Stimulated activated CD4-positive, alpha-beta T cell treated with anti-CD3 and anti-CD28 coated beads, Interleukin-4, amount 100 ng/mL, for 4 hours (primary cell): ENCODE measurements at regions not wholly inside any gene's neighbourhood (a gene's known extent, or its start where the extent isn't known, plus 50 kb on each side); places are given as distances from the start of the nearest gene placed in this dataset.

Experiments used
- DNase-seq, 2 experiments: peaks; one replicate each; pipeline ENCODE4 v3.0.0-alpha.2; 2020

- DNase-seq, result peak; percentile 31 to 35
These were observed 52.0 kb upstream of the RNU6-8 start for GRCh38 chr14:32254952-32255679.

- DNase-seq, result no peak
These were observed 52.7 kb upstream of the RNU6-8 start for GRCh38 chr14:32255789-32256188.

DNA sequence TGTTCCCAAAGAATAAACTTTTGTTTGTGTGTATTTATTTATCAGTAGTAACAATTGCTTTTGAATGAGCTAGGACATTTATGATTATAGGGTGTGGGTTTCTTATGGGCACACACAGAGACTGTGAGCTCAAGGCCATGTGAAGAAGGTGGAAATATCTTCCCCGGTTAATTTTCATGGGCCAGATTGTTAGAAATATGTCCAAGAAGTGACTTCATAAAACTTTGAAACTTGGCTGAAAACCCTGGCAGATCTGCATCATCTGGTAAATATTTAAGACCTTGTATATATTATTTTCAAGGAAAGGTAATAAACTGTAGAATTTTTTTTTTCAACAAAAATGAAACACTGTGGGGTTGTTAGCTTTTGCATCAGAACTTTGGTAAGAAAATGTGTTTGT, 53.5 kb upstream of the RNU6-8 start:
- no peak for DNase-seq

GRCh38 chr14:32258336-32258993, 55.4 kb upstream of the RNU6-8 start:
- no peak for DNase-seq

GRCh38 chr14:32259368-32260013, 56.4 kb upstream of the RNU6-8 start:
- no peak for DNase-seq

GRCh38 chr14:32263939-32264567, 61.0 kb upstream of the RNU6-8 start:
- DNase-seq, result no peak

- no peak for DNase-seq
These were observed 62.5 kb upstream of the RNU6-8 start for GRCh38 chr14:32265584-32265983.

DNA sequence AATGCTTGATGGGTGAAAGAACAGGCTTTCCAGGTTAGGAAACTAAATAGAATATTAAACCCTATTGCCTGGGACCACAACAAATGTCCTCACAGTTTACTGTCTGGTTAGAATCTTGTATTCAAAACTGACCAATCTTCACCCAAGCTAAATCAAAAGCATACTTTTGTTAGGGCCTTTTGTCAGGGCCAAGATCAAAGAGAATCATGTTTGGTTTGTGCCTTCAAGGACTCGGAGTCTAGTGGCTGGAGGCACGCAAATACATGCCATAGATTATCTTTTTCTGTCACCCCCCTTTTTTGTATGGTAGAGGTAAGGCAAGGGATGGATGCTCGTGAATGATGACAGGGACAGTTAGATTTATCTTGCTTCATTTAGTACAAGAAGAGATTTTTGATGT, 51.1 kb upstream of the AKAP6 start:
- no peak for DNase-seq
